GM11168 (cell line): ENCODE measurements at regions not wholly inside any gene's neighbourhood (a gene's known extent, or its start where the extent isn't known, plus 50 kb on each side); places are given as distances from the start of the nearest gene placed in this dataset.

Experiments
- in situ Hi-C: fragments of 300-500 bp; cut with MboI; formaldehyde crosslinking; loops from one replicate; pipeline ENCODE4 v1.12.0; 2022; ENCODE audit warnings: low sequenced_read_pairs; ENCODE audit not compliant: unreplicated experiment

- in situ Hi-C loops, result no loop called here
These were observed 119.2 kb upstream of the TMEM18 start for GRCh38 chr2:796141-796985.

- in situ Hi-C loops, result no loop called here
These were observed 118.4 kb upstream of the TMEM18 start for GRCh38 chr2:795531-796041.

GRCh38 chr2:794554-795241 lies 117.5 kb upstream of the TMEM18 start:
- in situ Hi-C loops, result no loop called here

- in situ Hi-C loops, result no loop called here
These were observed 116.0 kb upstream of the TMEM18 start for GRCh38 chr2:793236-793635.

- in situ Hi-C loops, result no loop called here
These were observed 115.5 kb upstream of the TMEM18 start for GRCh38 chr2:792687-793086.

GRCh38 chr2:790634-791245 lies 113.5 kb upstream of the TMEM18 start:
- in situ Hi-C loops, result no loop called here

GRCh38 chr2:790081-790480 lies 112.9 kb upstream of the TMEM18 start:
- in situ Hi-C loops, result no loop called here

- in situ Hi-C loops, result no loop called here
These were observed 112.3 kb upstream of the TMEM18 start for GRCh38 chr2:789529-789928.

- in situ Hi-C loops, result no loop called here
These were observed 111.2 kb upstream of the TMEM18 start for GRCh38 chr2:788227-789032.

GRCh38 chr2:784753-785152 lies 107.5 kb upstream of the TMEM18 start:
- in situ Hi-C loops, result no loop called here

- in situ Hi-C loops, result no loop called here
These were observed 103.4 kb upstream of the TMEM18 start for GRCh38 chr2:780581-780980.

- in situ Hi-C loops, result no loop called here
These were observed 102.8 kb upstream of the TMEM18 start for GRCh38 chr2:780002-780401.

- in situ Hi-C loops, result no loop called here
These were observed 101.6 kb upstream of the TMEM18 start for GRCh38 chr2:778731-779350.

- in situ Hi-C loops, result no loop called here
These were observed 100.3 kb upstream of the TMEM18 start for GRCh38 chr2:777546-777945.

GRCh38 chr2:777051-777450 lies 99.8 kb upstream of the TMEM18 start:
- in situ Hi-C loops, result no loop called here

GRCh38 chr2:776487-776886 lies 99.3 kb upstream of the TMEM18 start:
- in situ Hi-C loops, result no loop called here

GRCh38 chr2:776038-776437 lies 98.8 kb upstream of the TMEM18 start:
- in situ Hi-C loops, result no loop called here

- in situ Hi-C loops, result no loop called here
These were observed 97.2 kb upstream of the TMEM18 start for GRCh38 chr2:774436-774835.

GRCh38 chr2:773256-774160 lies 96.3 kb upstream of the TMEM18 start:
- in situ Hi-C loops, result no loop called here
